Natural killer cell treated with Interleukin-12 subunit alpha and Interleukin-12 subunit beta and Interleukin-15 and Interleukin-18, amount 100 ng/mL, for 72 hours (primary cell): ENCODE measurements at regions not wholly inside any gene's neighbourhood (a gene's known extent, or its start where the extent isn't known, plus 50 kb on each side); places are given as distances from the start of the nearest gene placed in this dataset.
"Not testable (repeated sequence)": the region's sequence is repeated elsewhere in the genome, so short reads cannot be mapped to it uniquely, and the experiment has no call there.

Source experiments
- ATAC-seq, 2 donors: fragments of 150-1000 bp; cut with Tn5 transposase in 1 of 2; sonication (Bioruptor Pico), chemical (Tn5 transposase) in 1 of 2; 2 replicates each; pipeline ENCODE4 v1.10.0; 2021
- DNase-seq: peaks from one replicate; pipeline ENCODE4 v3.0.0; 2022; ENCODE audit warnings: low spot score
- H3K27ac Mint-ChIP-seq, 2 donors: 1 replicate in 1 of 2; 2 replicates in 1 of 2; pipeline ENCODE4 v1.8.0; 2022; ENCODE audit warnings: mixed read lengths in 2 of 2, mild to moderate bottlenecking in 1 of 2, moderate library complexity in 1 of 2
- H3K27me3 Mint-ChIP-seq, 2 donors: 1 replicate in 1 of 2; 2 replicates in 1 of 2; pipeline ENCODE4 v1.8.0; 2022; ENCODE audit warnings: mixed read lengths in 2 of 2
- H3K36me3 Mint-ChIP-seq: one replicate; pipeline ENCODE4 v1.8.0; 2022; ENCODE audit warnings: mixed read lengths
- H3K4me1 Mint-ChIP-seq, 2 donors: 1 replicate in 1 of 2; 2 replicates in 1 of 2; pipeline ENCODE4 v1.8.0; 2022; ENCODE audit warnings: low read depth in 2 of 2, mixed read lengths in 2 of 2, mild to moderate bottlenecking in 1 of 2
- H3K4me3 Mint-ChIP-seq: one replicate; pipeline ENCODE4 v1.8.0; 2022; ENCODE audit warnings: mixed read lengths
- H3K9me3 Mint-ChIP-seq: 2 replicates; pipeline ENCODE4 v1.8.0; 2022; ENCODE audit warnings: mixed read lengths

DNA sequence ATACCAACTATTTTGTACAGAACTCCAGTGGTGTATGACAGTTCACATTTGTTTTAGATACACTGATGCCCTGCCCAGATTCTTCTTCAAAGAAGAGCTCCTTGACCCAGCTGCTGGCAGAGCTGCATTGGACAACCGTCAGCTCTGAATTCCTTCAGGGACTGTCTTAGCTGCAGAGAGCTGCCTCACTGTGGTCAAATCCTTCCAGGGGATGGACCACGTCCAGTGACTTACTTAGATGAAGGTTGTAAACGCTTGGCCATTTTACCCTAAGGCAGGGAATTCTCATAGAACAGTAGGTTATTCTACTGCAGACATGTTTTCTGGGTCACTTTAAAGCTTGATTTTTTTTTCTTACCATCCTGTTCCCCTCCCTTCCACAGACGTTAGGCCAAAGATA lies 905.0 kb upstream of the ATXN7L3B start:
- H3K4me3 Mint-ChIP-seq = no peak overlapping the region
- H3K9me3 Mint-ChIP-seq = peaks cover 13% of the 10 kb centered on the region
- H3K36me3 Mint-ChIP-seq = peaks cover 6% of the 10 kb centered on the region
- no peak for ATAC-seq
- H3K4me1 Mint-ChIP-seq = no peaks in the 10 kb centered on the region
- no peaks in the 10 kb centered on the region for H3K27me3 Mint-ChIP-seq
- no peak for DNase-seq
- H3K27ac Mint-ChIP-seq = no peak overlapping the region

DNA sequence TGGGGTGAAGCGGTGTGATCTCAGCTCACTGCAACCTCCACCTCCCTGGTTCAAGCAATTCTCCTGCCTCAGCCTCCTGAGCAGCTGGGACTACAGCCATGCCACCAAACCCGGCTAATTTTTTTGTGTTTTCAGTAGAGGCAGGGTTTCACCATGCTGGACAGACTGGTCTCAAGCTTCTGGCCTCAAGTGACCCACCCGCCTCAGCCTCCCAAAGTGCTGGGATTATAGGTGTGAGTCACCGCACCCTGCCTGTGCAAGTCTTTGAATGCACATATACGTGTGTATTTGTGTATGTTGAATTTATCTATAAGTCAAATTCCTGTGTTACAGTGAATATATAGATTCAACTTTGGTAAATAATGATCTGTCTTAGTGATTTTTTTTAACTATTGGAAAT lies 898.2 kb upstream of the ATXN7L3B start:
- H3K4me1 Mint-ChIP-seq, H3K4me3 Mint-ChIP-seq, H3K27ac Mint-ChIP-seq, H3K27me3 Mint-ChIP-seq, DNase-seq, ATAC-seq, H3K36me3 Mint-ChIP-seq: not testable (repeated sequence)
- peaks cover 19% of the 10 kb centered on the region for H3K9me3 Mint-ChIP-seq

DNA sequence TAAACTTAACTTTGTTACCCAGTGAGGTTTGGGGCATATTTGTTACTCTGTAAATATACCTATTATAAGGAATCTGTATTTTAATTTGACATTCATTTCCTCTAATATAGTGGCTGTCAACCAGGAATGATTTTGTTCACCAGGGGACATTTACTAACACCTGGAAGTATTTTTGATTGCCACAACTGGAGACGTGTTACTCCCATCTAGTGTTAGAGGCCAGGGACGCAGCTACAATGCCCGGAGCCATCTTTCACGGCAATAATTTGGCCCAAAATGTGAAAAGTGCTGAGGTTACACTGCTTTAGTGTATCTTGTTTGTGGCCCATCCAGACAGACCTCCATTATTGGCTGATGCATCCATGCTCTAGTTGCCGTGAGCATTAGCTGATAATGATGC lies 881.3 kb upstream of the ATXN7L3B start:
- no peaks in the 10 kb centered on the region for H3K36me3 Mint-ChIP-seq
- no peak overlapping the region for H3K4me3 Mint-ChIP-seq
- ATAC-seq = no peak
- no peak for DNase-seq
- no peaks in the 10 kb centered on the region for H3K4me1 Mint-ChIP-seq
- no peaks in the 10 kb centered on the region for H3K27me3 Mint-ChIP-seq
- peaks cover 7% of the 10 kb centered on the region for H3K9me3 Mint-ChIP-seq
- H3K27ac Mint-ChIP-seq = no peak overlapping the region

- DNase-seq (no peak), ATAC-seq (no peak)
- no peaks in the 10 kb centered on the region for H3K4me1 Mint-ChIP-seq
- no peaks in the 10 kb centered on the region for H3K36me3 Mint-ChIP-seq
- no peaks in the 10 kb centered on the region for H3K27me3 Mint-ChIP-seq
- no peak overlapping the region for H3K4me3 Mint-ChIP-seq
- H3K9me3 Mint-ChIP-seq = no peaks in the 10 kb centered on the region
- no peak overlapping the region for H3K27ac Mint-ChIP-seq
Measured at GRCh38 chr12:73659802-73660201, 877.8 kb upstream of the ATXN7L3B start.

DNA sequence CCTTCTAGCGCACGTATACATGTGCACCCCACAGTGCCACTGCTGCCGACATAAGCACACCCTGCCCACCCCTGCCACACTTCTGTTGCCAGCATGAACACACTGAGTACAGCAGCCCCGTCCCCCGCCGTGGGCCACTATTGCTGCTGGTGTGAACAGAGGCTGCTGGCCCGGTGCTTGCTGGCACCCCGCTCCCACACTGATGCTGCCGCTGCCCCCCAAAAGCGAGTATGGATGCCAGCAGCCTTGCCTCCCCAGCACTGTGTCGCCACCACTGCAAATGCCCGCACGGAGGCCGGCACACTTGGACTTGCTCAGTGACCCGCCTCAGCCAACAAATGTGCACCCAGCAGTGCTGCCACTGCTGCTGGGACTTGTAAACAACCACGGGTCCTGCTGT lies 872.4 kb upstream of the ATXN7L3B start:
- Mint-ChIP-seq H3K4me1 (no peaks in the 10 kb centered on the region), H3K4me3 (no peak overlapping the region)

GRCh38 chr12:73671550-73671949 lies 866.1 kb upstream of the ATXN7L3B start:
- H3K4me3 Mint-ChIP-seq, H3K27me3 Mint-ChIP-seq, DNase-seq, ATAC-seq, H3K4me1 Mint-ChIP-seq, H3K27ac Mint-ChIP-seq: not testable (repeated sequence)
- Mint-ChIP-seq H3K36me3 (peaks cover 13% of the 10 kb centered on the region), H3K9me3 (peaks cover 28% of the 10 kb centered on the region)

More for the DNA sequence above, 872.4 kb upstream of the ATXN7L3B start:
- H3K9me3 Mint-ChIP-seq = peaks cover 11% of the 10 kb centered on the region
- no peaks in the 10 kb centered on the region for H3K36me3 Mint-ChIP-seq
- ATAC-seq = no peak
- no peaks in the 10 kb centered on the region for H3K27me3 Mint-ChIP-seq
- DNase-seq = no peak
- H3K27ac Mint-ChIP-seq = no peak overlapping the region

DNA sequence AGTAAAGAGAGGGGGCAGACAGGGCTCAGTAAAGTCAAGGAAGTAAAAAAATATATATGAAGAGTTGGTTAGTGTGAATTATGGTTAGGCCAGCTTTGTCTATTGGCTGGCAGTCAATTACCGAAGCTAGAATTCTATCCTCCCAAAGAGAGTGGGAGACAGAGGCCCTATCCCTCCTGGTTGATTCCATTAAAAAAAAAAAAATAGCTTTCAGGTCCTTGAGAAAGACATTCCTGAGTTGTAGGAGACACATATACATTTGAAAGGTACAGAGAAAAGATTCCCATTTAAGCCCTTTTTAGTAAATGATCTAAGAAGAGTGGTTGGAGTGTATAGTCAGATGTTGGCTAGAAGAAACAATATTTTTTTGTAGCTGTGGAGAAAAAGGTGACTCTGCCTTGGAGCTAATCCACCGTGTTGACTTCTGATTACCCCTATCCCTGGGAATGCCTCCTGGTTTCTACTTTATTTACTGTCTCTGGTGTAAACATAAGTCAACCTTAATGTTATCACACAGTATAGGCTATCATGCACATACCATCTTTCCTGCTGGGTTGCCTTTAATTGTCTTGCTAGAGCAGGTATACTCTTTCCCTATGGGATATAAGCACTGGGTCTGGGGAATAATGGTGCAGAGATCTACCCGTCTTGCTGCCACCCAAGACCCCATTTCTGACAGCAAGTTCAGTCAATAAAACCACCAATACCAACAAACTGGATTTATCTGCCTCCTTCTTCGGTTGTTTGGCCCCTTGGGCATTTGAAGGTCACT lies 859.9 kb upstream of the ATXN7L3B start:
- no peaks in the 10 kb centered on the region for H3K4me1 Mint-ChIP-seq
- H3K27ac Mint-ChIP-seq = no peak overlapping the region
- DNase-seq = no peak
- no peaks in the 10 kb centered on the region for H3K27me3 Mint-ChIP-seq
- no peak for ATAC-seq
- peaks cover 13% of the 10 kb centered on the region for H3K9me3 Mint-ChIP-seq
- H3K36me3 Mint-ChIP-seq = peaks cover 8% of the 10 kb centered on the region
- no peak overlapping the region for H3K4me3 Mint-ChIP-seq

DNA sequence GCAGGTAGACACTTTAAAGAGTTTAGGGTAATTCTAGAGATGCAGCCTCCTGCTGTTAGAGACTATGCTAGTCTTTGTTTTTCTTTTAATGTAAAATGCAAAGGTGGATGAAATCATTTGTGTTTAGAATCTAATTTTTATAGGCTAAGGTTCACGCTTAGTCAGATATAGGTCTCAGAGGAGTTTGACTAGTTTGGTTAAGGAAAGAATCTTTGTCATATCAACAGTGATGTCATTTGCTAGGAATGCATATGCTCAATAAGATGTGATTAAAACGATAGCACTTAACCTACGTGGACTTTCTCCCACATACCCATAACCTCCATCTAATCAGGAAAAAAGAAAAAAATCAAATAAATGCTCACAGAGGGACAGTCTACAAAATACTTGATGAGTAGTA lies 859.3 kb upstream of the ATXN7L3B start:
- DNase-seq (no peak), ATAC-seq (no peak)
- Mint-ChIP-seq H3K4me3 (no peak overlapping the region), H3K27me3 (no peaks in the 10 kb centered on the region), H3K36me3 (peaks cover 7% of the 10 kb centered on the region), H3K9me3 (peaks cover 13% of the 10 kb centered on the region), H3K4me1 (no peaks in the 10 kb centered on the region), H3K27ac (no peak overlapping the region)

- H3K27me3 Mint-ChIP-seq = no peaks in the 10 kb centered on the region
- ATAC-seq (no peak), DNase-seq (no peak)
- H3K9me3 Mint-ChIP-seq = peaks cover 11% of the 10 kb centered on the region
- H3K27ac Mint-ChIP-seq = no peak overlapping the region
- H3K36me3 Mint-ChIP-seq = no peaks in the 10 kb centered on the region
- no peaks in the 10 kb centered on the region for H3K4me1 Mint-ChIP-seq
- H3K4me3 Mint-ChIP-seq = no peak overlapping the region
Measured at GRCh38 chr12:73699318-73699717, 838.3 kb upstream of the ATXN7L3B start.

GRCh38 chr12:73714655-73715054 lies 823.0 kb upstream of the ATXN7L3B start:
- H3K9me3 Mint-ChIP-seq = peaks cover 7% of the 10 kb centered on the region
- no peak overlapping the region for H3K27ac Mint-ChIP-seq
- DNase-seq (no peak), ATAC-seq (no peak)
- H3K27me3 Mint-ChIP-seq = no peaks in the 10 kb centered on the region
- no peaks in the 10 kb centered on the region for H3K4me1 Mint-ChIP-seq
- H3K4me3 Mint-ChIP-seq = no peak overlapping the region
- H3K36me3 Mint-ChIP-seq = no peaks in the 10 kb centered on the region

DNA sequence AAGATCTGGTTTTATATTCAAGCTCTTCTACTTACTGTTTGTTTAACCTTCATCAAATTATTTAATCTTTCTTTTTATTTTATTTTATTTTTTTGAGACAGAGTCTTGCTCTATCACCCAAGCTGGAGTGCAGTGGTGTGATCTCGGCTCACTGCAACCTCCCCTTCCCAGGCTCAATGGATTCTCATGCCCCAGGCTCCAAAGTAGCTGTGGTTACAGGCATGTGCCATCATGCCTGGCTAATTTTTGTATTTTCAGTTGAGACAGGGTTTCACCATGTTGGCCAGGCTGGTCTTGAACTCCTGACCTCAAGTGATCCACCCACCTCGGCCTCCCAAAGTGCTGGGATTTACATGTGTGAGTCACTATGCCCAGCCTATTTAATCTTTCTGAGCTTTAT lies 821.5 kb upstream of the ATXN7L3B start:
- not testable (repeated sequence) for H3K27ac Mint-ChIP-seq, H3K27me3 Mint-ChIP-seq, DNase-seq

DNA sequence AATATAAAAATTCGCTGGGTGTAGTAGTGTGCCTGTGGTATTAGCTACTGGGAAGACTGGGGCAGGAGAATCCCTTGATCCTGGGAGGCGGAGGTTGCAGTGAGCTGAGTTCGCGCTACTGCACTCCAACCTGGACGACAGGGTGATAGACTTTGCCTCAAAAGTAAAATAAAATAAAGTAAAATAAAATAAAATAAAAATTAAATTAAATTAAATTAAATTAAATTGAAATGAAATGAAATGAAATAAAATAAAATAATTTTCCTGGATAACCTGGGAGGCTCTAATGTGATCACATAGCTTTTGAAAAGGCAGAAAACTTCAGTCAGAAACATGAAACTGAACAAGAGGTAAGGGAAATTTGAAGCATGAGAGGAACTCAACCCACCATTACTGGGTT lies 818.4 kb upstream of the ATXN7L3B start:
- no peak overlapping the region for H3K27ac Mint-ChIP-seq
- ATAC-seq = no peak

More for the DNA sequence above, 821.5 kb upstream of the ATXN7L3B start:
- not testable (repeated sequence) for ATAC-seq, H3K9me3 Mint-ChIP-seq, H3K4me1 Mint-ChIP-seq, H3K36me3 Mint-ChIP-seq, H3K4me3 Mint-ChIP-seq

GRCh38 chr12:73726881-73727280 lies 810.8 kb upstream of the ATXN7L3B start:
- Mint-ChIP-seq H3K4me1 (no peaks in the 10 kb centered on the region), H3K27me3 (no peaks in the 10 kb centered on the region), H3K9me3 (peaks cover 10% of the 10 kb centered on the region), H3K4me3 (no peak overlapping the region), H3K36me3 (peaks cover 5% of the 10 kb centered on the region), H3K27ac (no peak overlapping the region)
- no peak for DNase-seq
- ATAC-seq = no peak

More for the DNA sequence above, 818.4 kb upstream of the ATXN7L3B start:
- DNase-seq = no peak
- H3K4me3 Mint-ChIP-seq = no peak overlapping the region
- peaks cover 5% of the 10 kb centered on the region for H3K36me3 Mint-ChIP-seq
- H3K27me3 Mint-ChIP-seq = no peaks in the 10 kb centered on the region
- H3K9me3 Mint-ChIP-seq = peaks cover 8% of the 10 kb centered on the region
- H3K4me1 Mint-ChIP-seq = no peaks in the 10 kb centered on the region

DNA sequence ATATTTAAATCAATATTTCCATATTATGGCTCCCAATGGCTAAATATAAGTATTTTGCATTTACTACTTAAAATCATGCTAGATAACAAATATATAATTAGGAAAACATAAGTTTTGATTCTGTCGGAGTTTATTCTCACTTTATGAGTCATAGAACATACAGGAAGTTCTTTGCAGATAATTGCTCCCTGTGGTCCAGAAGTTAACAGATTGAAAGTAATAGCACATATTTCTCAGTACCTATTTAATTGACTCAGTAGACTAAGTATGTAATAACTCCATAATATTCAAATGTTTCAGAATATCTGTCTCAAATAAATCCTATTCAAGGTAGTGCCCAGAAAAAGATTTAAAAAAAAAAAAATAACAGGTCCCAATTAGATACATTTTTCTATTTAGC lies 806.0 kb upstream of the ATXN7L3B start:
- peaks cover 1% of the 10 kb centered on the region for H3K36me3 Mint-ChIP-seq
- DNase-seq = no peak
- no peaks in the 10 kb centered on the region for H3K4me1 Mint-ChIP-seq
- H3K27ac Mint-ChIP-seq = no peak overlapping the region
- H3K4me3 Mint-ChIP-seq = no peak overlapping the region
- ATAC-seq = no peak
- H3K9me3 Mint-ChIP-seq = peaks cover 3% of the 10 kb centered on the region
- no peaks in the 10 kb centered on the region for H3K27me3 Mint-ChIP-seq

DNA sequence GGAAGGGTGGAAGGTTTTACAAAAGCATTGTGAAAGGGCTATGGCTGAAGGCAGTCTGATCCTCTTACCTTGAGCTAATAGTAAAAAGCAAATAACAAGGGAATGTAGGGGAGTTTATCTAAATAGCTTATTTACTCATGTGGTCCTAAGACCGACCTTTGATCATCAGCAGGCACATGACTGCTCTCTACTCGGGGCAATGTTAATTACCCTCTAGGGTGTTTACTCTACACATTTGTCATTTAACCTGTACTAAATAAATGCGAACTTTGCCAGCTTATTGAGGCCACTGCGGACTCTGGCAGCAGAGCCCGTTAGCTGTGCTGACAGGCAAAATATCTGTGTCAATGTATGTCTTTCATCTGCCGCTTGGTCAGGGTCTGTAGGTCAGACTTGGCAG lies 768.3 kb upstream of the ATXN7L3B start:
- H3K27ac Mint-ChIP-seq = no peak overlapping the region
- ATAC-seq = no peak
- H3K4me1 Mint-ChIP-seq = no peaks in the 10 kb centered on the region

More for the DNA sequence above, 768.3 kb upstream of the ATXN7L3B start:
- Mint-ChIP-seq H3K4me3 (no peak overlapping the region), H3K27me3 (no peaks in the 10 kb centered on the region), H3K36me3 (no peaks in the 10 kb centered on the region), H3K9me3 (peaks cover 2% of the 10 kb centered on the region)
- no peak for DNase-seq
